CD14-positive monocyte (primary cell): ENCODE measurements at regions not wholly inside any gene's neighbourhood (a gene's known extent, or its start where the extent isn't known, plus 50 kb on each side); places are given as distances from the start of the nearest gene placed in this dataset.

Experiments
- DNase-seq, 3 donors: peaks; one replicate each; pipeline ENCODE4 v3.0.0-alpha.2; 2011 to 2022
- H2AFZ ChIP-seq: 2 replicates; pipeline ENCODE4 v1.6.0; 2012; ENCODE audit warnings: mild to moderate bottlenecking, low read depth, low read length, inconsistent platforms; ENCODE audit not compliant: insufficient read depth, poor library complexity, severe bottlenecking
- H3K27ac ChIP-seq, 2 donors: 1 replicate in 1 of 2; 2 replicates in 1 of 2; pipeline ENCODE4 v1.5.1; 2012 to 2013; ENCODE audit warnings: low read length in 2 of 2, control low read depth in 1 of 2, inconsistent platforms in 1 of 2, low read depth in 1 of 2, mild to moderate bottlenecking in 1 of 2
- H3K27me3 ChIP-seq, 2 donors: one replicate each; pipeline versions ENCODE4 v1.6.0 to v1.6.1; 2011 to 2013; ENCODE audit warnings: low read length in 2 of 2; ENCODE audit not compliant: control insufficient read depth in 2 of 2, insufficient read depth in 2 of 2
- H3K36me3 ChIP-seq, 2 donors: replicated peaks in 1 of 2; 1 replicate in 1 of 2; 2 replicates in 1 of 2; pipeline versions ENCODE4 v1.5.1 to v1.6.1; 2012 to 2013; ENCODE audit warnings: low read length in 2 of 2, control low read depth in 1 of 2, inconsistent platforms in 1 of 2, mild to moderate bottlenecking in 1 of 2; ENCODE audit not compliant: insufficient read depth in 2 of 2, control insufficient read depth in 1 of 2
- H3K4me1 ChIP-seq, 2 donors: 1 replicate in 1 of 2; 2 replicates in 1 of 2; pipeline versions ENCODE4 v1.5.1 to v1.6.1; 2012 to 2013; ENCODE audit warnings: low read length in 2 of 2, control low read depth in 1 of 2, inconsistent platforms in 1 of 2, mild to moderate bottlenecking in 1 of 2, moderate library complexity in 1 of 2; ENCODE audit not compliant: insufficient read depth in 2 of 2, control insufficient read depth in 1 of 2
- H3K4me2 ChIP-seq: replicated peaks from 2 replicates; pipeline ENCODE3; 2012; ENCODE audit warnings: low read length, moderate library complexity, mild to moderate bottlenecking; ENCODE audit not compliant: poor library complexity, severe bottlenecking; ENCODE audit errors: extremely low read depth
- H3K4me3 ChIP-seq, 3 experiments: fragments of 200-600 bp in 1 of 3; sonication (generic) in 1 of 3; replicated peaks in 1 of 3; 1 replicate in 2 of 3; 2 replicates in 1 of 3; pipeline ENCODE4 v1.5.1; 2011 to 2013; ENCODE audit warnings: low read length in 3 of 3, mild to moderate bottlenecking in 3 of 3, control low read depth in 2 of 3, low read depth in 2 of 3, inconsistent platforms in 1 of 3, moderate library complexity in 1 of 3
- H3K79me2 ChIP-seq: 2 replicates; pipeline ENCODE4 v1.6.0; 2012; ENCODE audit warnings: mild to moderate bottlenecking, control low read depth, inconsistent platforms, low read length, moderate library complexity; ENCODE audit not compliant: insufficient read depth
- H3K9ac ChIP-seq: 2 replicates; pipeline ENCODE4 v1.6.0; 2017; ENCODE audit warnings: low read length, mild to moderate bottlenecking; ENCODE audit not compliant: insufficient read depth, poor library complexity, severe bottlenecking
- H3K9me3 ChIP-seq, 2 donors: replicated peaks in 1 of 2; 1 replicate in 1 of 2; 2 replicates in 1 of 2; pipeline versions ENCODE4 v1.5.1 to v1.6.1; 2012 to 2013; ENCODE audit warnings: low read length in 2 of 2, control low read depth in 1 of 2; ENCODE audit not compliant: control insufficient read depth in 1 of 2, insufficient read depth in 1 of 2
- H4K20me1 ChIP-seq: 2 replicates; pipeline ENCODE4 v1.6.0; 2012; ENCODE audit warnings: mild to moderate bottlenecking, low read length, control low read depth, moderate library complexity; ENCODE audit not compliant: insufficient read depth
- H3K27ac Mint-ChIP-seq, 7 donors: one replicate each; pipeline ENCODE4 v1.8.0; 2020; ENCODE audit warnings: mild to moderate bottlenecking in 7 of 7, mixed read lengths in 7 of 7, moderate library complexity in 6 of 7, inconsistent platforms in 2 of 7
- H3K27me3 Mint-ChIP-seq, 3 donors: one replicate each; pipeline ENCODE4 v1.8.0; 2021 to 2022; ENCODE audit warnings: low read depth in 3 of 3, mild to moderate bottlenecking in 3 of 3, mixed read lengths in 3 of 3, moderate library complexity in 3 of 3, inconsistent platforms in 1 of 3
- H3K36me3 Mint-ChIP-seq, 2 donors: one replicate each; pipeline ENCODE4 v1.8.0; 2020; ENCODE audit warnings: mixed read lengths in 2 of 2, inconsistent platforms in 1 of 2, mild to moderate bottlenecking in 1 of 2
- H3K4me1 Mint-ChIP-seq: one replicate; pipeline ENCODE4 v1.8.0; 2020; ENCODE audit warnings: mild to moderate bottlenecking, mixed read lengths
- H3K4me3 Mint-ChIP-seq, 2 donors: one replicate each; pipeline ENCODE4 v1.8.0; 2020; ENCODE audit warnings: mild to moderate bottlenecking in 2 of 2, mixed read lengths in 2 of 2, moderate library complexity in 1 of 2
- H3K9me3 Mint-ChIP-seq, 7 donors: one replicate each; pipeline ENCODE4 v1.8.0; 2020 to 2022; ENCODE audit warnings: mixed read lengths in 7 of 7, mild to moderate bottlenecking in 6 of 7, moderate library complexity in 6 of 7, inconsistent platforms in 2 of 7
- CTCF ChIP-seq: fragments of 200-600 bp; IDR thresholded peaks from one replicate; pipeline ENCODE4 v1.8.0; 2022; ENCODE audit warnings: antibody characterized with exemption, mild to moderate bottlenecking
- WGBS: methylation state at CpG from one replicate; pipeline ENCODE4 v1.1.5; 2013; ENCODE audit warnings: missing lambda C conversion rate; ENCODE audit not compliant: insufficient coverage; 5-methylcytosine and 5-hydroxymethylcytosine counted together
- intact Hi-C, 2 donors: fragments of 100-400 bp; cut with micrococcal nuclease; formaldehyde crosslinking; loops; one replicate each; pipeline versions ENCODE4 v1.15.0 to v1.15.1; 2023

DNA sequence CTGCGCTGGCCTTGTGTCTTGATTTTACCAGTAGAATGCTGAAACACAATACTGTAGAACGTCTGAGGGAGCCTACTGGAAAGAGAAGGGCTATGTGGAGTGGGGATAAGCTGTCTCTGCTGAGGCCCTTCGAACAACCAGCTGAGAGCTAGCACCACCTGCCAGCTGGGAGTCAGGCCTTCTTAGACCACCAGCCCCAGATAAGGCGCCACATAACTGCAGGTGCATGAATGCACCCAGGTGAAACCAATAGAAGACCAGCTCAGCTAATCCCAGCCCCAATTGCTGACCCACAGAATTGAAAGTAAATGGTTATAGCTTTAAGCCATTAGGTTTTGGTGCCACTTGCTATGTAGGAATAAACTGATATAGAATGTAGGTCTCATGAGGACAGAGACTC, 438.4 kb downstream of the ADRA2A start:
- Histone ChIP-seq H3K36me3 (no peaks in the 10 kb centered on the region), H3K9ac (no peak overlapping the region), H3K9me3 (no peaks in the 10 kb centered on the region), H3K4me3 (no peak overlapping the region), H3K79me2 (no peaks in the 10 kb centered on the region), H3K4me1 (no peaks in the 10 kb centered on the region), H2AFZ (no peak overlapping the region), H3K27ac (no peak overlapping the region), H4K20me1 (no peaks in the 10 kb centered on the region), H3K27me3 (no peaks in the 10 kb centered on the region), H3K4me2 (no peak overlapping the region)
- Mint-ChIP-seq H3K36me3 (no peaks in the 10 kb centered on the region), H3K4me3 (no peak overlapping the region), H3K27me3 (peaks cover 0 to 3% (median 3%) of the 10 kb centered on the region in 3 donors), H3K9me3 (peaks cover 0 to 6% (median 2%) of the 10 kb centered on the region in 7 donors), H3K4me1 (no peaks in the 10 kb centered on the region), H3K27ac (no peak overlapping the region)
- no peak for DNase-seq
- intact Hi-C loops, result no loop called here
- 74% methylated on average over 3 of the region's 4 CpGs for WGBS
- TF ChIP-seq CTCF, result no peak

DNA sequence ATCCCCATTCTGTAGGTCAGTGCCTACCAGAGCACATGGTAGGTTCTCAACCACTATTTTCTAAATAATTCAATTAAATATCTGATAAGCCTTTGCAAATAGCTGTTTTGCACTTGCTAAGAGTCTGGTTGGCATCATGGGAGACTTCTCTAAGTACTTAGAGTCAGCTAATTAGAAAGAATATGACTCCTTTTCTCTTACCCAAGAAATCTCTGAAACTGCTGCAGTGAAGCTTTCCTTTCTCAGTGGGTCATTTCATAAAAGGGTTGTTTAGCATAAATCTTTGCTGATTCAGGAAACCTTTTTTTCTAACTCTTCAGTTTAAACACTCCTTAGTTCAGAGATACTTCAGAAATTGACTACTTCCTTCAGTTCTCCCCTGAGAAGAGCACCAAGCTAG, 438.9 kb downstream of the ADRA2A start:
- Mint-ChIP-seq H3K4me3 (no peak overlapping the region), H3K27me3 (peaks cover 0 to 3% (median 3%) of the 10 kb centered on the region in 3 donors), H3K4me1 (no peaks in the 10 kb centered on the region), H3K27ac (no peak overlapping the region), H3K36me3 (no peaks in the 10 kb centered on the region), H3K9me3 (peaks cover 0 to 6% (median 2%) of the 10 kb centered on the region in 7 donors)
- no peak overlapping the region for H2AFZ ChIP-seq
- no peak overlapping the region for H3K4me3 ChIP-seq
- no peaks in the 10 kb centered on the region for H3K9me3 ChIP-seq
- TF ChIP-seq CTCF, result no peak
- no peak overlapping the region for H3K27ac ChIP-seq
- no peaks in the 10 kb centered on the region for H3K79me2 ChIP-seq
- intact Hi-C loops, result no loop called here
- no peaks in the 10 kb centered on the region for H3K4me1 ChIP-seq
- no peak for DNase-seq
- H4K20me1 ChIP-seq, result no peaks in the 10 kb centered on the region
- no peak overlapping the region for H3K4me2 ChIP-seq
- no peaks in the 10 kb centered on the region for H3K27me3 ChIP-seq
- no peaks in the 10 kb centered on the region for H3K36me3 ChIP-seq
- H3K9ac ChIP-seq, result no peak overlapping the region
